RWPE2 (cell line): ENCODE measurements at regions not wholly inside any gene's neighbourhood (a gene's known extent, or its start where the extent isn't known, plus 50 kb on each side); places are given as distances from the start of the nearest gene placed in this dataset.

Source experiments
- ATAC-seq: fragments of 200-7000 bp; cut with Tn5 transposase; 3 replicates; pipeline ENCODE4 v1.9.1; 2021; ENCODE audit warnings: low read depth
- DNase-seq: peaks from one replicate; pipeline ENCODE4 v3.0.0-alpha.2; 2020; ENCODE audit warnings: low spot score
- H3K27ac ChIP-seq: fragments of 450-650 bp; 2 replicates; pipeline ENCODE4 v1.5.1; 2017; ENCODE audit warnings: mild to moderate bottlenecking; ENCODE audit not compliant: poor library complexity, severe bottlenecking
- H3K27me3 ChIP-seq: fragments of 250-450 bp; sonication (Bioruptor Pico); 2 replicates; pipeline ENCODE4 v1.5.1; 2021; ENCODE audit warnings: mild to moderate bottlenecking, moderate library complexity; ENCODE audit not compliant: insufficient read depth, poor library complexity, severe bottlenecking
- H3K36me3 ChIP-seq: fragments of 250-450 bp; sonication (Bioruptor Pico); 2 replicates; pipeline ENCODE4 v1.5.1; 2020; ENCODE audit warnings: low read depth, mild to moderate bottlenecking, moderate library complexity
- H3K4me1 ChIP-seq: fragments of 250-450 bp; sonication (Bioruptor Pico); 2 replicates; pipeline ENCODE4 v1.5.1; 2021; ENCODE audit warnings: mild to moderate bottlenecking, moderate library complexity; ENCODE audit not compliant: insufficient read depth, poor library complexity, severe bottlenecking
- H3K4me3 ChIP-seq: fragments of 250-450 bp; sonication (Bioruptor Pico); 2 replicates; pipeline ENCODE4 v1.5.1; 2021; ENCODE audit warnings: mild to moderate bottlenecking, moderate library complexity; ENCODE audit not compliant: severe bottlenecking
- H3K9me3 ChIP-seq: fragments of 250-450 bp; sonication (Bioruptor Pico); 2 replicates; pipeline ENCODE4 v1.5.1; 2021; ENCODE audit warnings: mild to moderate bottlenecking, moderate library complexity; ENCODE audit not compliant: severe bottlenecking
- CTCF ChIP-seq: fragments of 450-650 bp; IDR thresholded peaks from one replicate; pipeline ENCODE4 v1.5.1; 2017; ENCODE audit warnings: mild to moderate bottlenecking, moderate library complexity; ENCODE audit not compliant: poor library complexity, severe bottlenecking

- H3K4me1 ChIP-seq = no peaks in the 10 kb centered on the region
- peaks cover 1% of the 10 kb centered on the region for H3K9me3 ChIP-seq
- DNase-seq (no peak), ATAC-seq (no peak)
- TF ChIP-seq CTCF = no peak
- no peaks in the 10 kb centered on the region for H3K36me3 ChIP-seq
- H3K4me3 ChIP-seq = no peak overlapping the region
- no peak overlapping the region for H3K27ac ChIP-seq
- H3K27me3 ChIP-seq = no peaks in the 10 kb centered on the region
Measured at GRCh38 chr3:163328680-163329079, 1749.6 kb downstream of the SI start.

GRCh38 chr3:163327086-163327485 is 1751.2 kb downstream of the SI start:
- no peaks in the 10 kb centered on the region for H3K4me1 ChIP-seq
- no peak for ATAC-seq
- H3K4me3 ChIP-seq = no peak overlapping the region
- no peak for DNase-seq
- no peaks in the 10 kb centered on the region for H3K27me3 ChIP-seq
- H3K27ac ChIP-seq = no peak overlapping the region
- H3K9me3 ChIP-seq = peaks cover 1% of the 10 kb centered on the region
- TF ChIP-seq CTCF = no peak
- no peaks in the 10 kb centered on the region for H3K36me3 ChIP-seq

- ATAC-seq (no peak), DNase-seq (no peak)
- TF ChIP-seq CTCF = no peak
- H3K27ac ChIP-seq = no peak overlapping the region
- no peaks in the 10 kb centered on the region for H3K9me3 ChIP-seq
- no peak overlapping the region for H3K4me3 ChIP-seq
- H3K27me3 ChIP-seq = no peaks in the 10 kb centered on the region
- H3K4me1 ChIP-seq = no peaks in the 10 kb centered on the region
- H3K36me3 ChIP-seq = no peaks in the 10 kb centered on the region
Measured at GRCh38 chr3:163315786-163316185, 1762.5 kb downstream of the SI start.

GRCh38 chr3:163306405-163306804 is 1771.9 kb downstream of the SI start:
- no peaks in the 10 kb centered on the region for H3K4me1 ChIP-seq
- ATAC-seq (no peak), DNase-seq (no peak)
- no peaks in the 10 kb centered on the region for H3K36me3 ChIP-seq
- H3K27ac ChIP-seq = no peak overlapping the region
- no peaks in the 10 kb centered on the region for H3K27me3 ChIP-seq
- TF ChIP-seq CTCF = no peak
- H3K4me3 ChIP-seq = no peak overlapping the region
- peaks cover 10% of the 10 kb centered on the region for H3K9me3 ChIP-seq

- H3K4me3 ChIP-seq = no peak overlapping the region
- H3K36me3 ChIP-seq = no peaks in the 10 kb centered on the region
- no peak overlapping the region for H3K27ac ChIP-seq
- no peaks in the 10 kb centered on the region for H3K9me3 ChIP-seq
- no peaks in the 10 kb centered on the region for H3K27me3 ChIP-seq
- no peaks in the 10 kb centered on the region for H3K4me1 ChIP-seq
- no peak for DNase-seq
- ATAC-seq = no peak
- no peak for TF ChIP-seq CTCF
Measured at GRCh38 chr3:163273694-163274093, 1777.1 kb downstream of the OTOL1 start.
